Panc1 (cell line): ENCODE measurements at regions not wholly inside any gene's neighbourhood (a gene's known extent, or its start where the extent isn't known, plus 50 kb on each side); places are given as distances from the start of the nearest gene placed in this dataset.

Source experiments
- ATAC-seq: fragments of 200-7000 bp; cut with Tn5 transposase; 2 replicates; pipeline ENCODE4 v1.9.1; 2020; ENCODE audit warnings: mild to moderate bottlenecking, moderate library complexity
- BruUV-seq: library from RNA; stranded (reverse); fragments of 400-500 nt; replicated peaks from 2 replicates; lab custom pipeline; 2021; lab: Mats Ljungman, UMichigan
- CTCF ChIA-PET: fragments of 300-600 bp; sonication (Branson Sonifier 250); formaldehyde crosslinking; loops from one replicate; lab custom pipeline; 2022; ENCODE audit warnings: antibody characterized with exemption; lab: Charles Lee
- POLR2A ChIA-PET: fragments of 300-600 bp; sonication (Branson Sonifier 250); formaldehyde crosslinking; loops from one replicate; lab custom pipeline; 2022; ENCODE audit warnings: antibody characterized with exemption; lab: Charles Lee
- DNase-seq: peaks from one replicate; pipeline ENCODE4 v3.0.0-alpha.2; 2010; ENCODE audit warnings: low read depth, low spot score
- H3K27ac ChIP-seq: 2 replicates; pipeline ENCODE4 v1.5.1; 2011; ENCODE audit warnings: mild to moderate bottlenecking, low read length, inconsistent platforms
- H3K27me3 ChIP-seq: fragments of 200-500 bp; sonication (Bioruptor generic); 2 replicates; pipeline ENCODE4 v1.6.0; 2014; ENCODE audit warnings: low read length, inconsistent platforms; ENCODE audit not compliant: control insufficient read depth, insufficient read depth
- H3K36me3 ChIP-seq: fragments of 200-500 bp; sonication (Bioruptor generic); 2 replicates; pipeline ENCODE4 v1.5.1; 2014; ENCODE audit warnings: inconsistent platforms, mild to moderate bottlenecking, low read length, moderate library complexity; ENCODE audit not compliant: control insufficient read depth, insufficient read depth
- H3K4me1 ChIP-seq: 2 replicates; pipeline ENCODE4 v1.5.1; 2011; ENCODE audit warnings: inconsistent platforms, mild to moderate bottlenecking, low read length, moderate library complexity; ENCODE audit not compliant: control insufficient read depth, insufficient read depth
- H3K4me3 ChIP-seq, 2 experiments: 2 replicates each; pipeline ENCODE4 v1.5.1; 2011 to 2012; ENCODE audit warnings: low read depth in 2 of 2, low read length in 2 of 2, mild to moderate bottlenecking in 2 of 2, inconsistent platforms in 1 of 2, moderate library complexity in 1 of 2
- H3K9me3 ChIP-seq: fragments of 200-500 bp; sonication (Bioruptor generic); 2 replicates; pipeline ENCODE4 v1.5.1; 2014; ENCODE audit warnings: low read depth, mild to moderate bottlenecking, inconsistent platforms, low read length, moderate library complexity; ENCODE audit not compliant: control insufficient read depth, insufficient read depth
- CTCF ChIP-seq: fragments of 450-650 bp; IDR thresholded peaks from 2 replicates; pipeline ENCODE4 v1.5.1; 2017; ENCODE audit warnings: mild to moderate bottlenecking
- POLR2AphosphoS5 ChIP-seq: IDR thresholded peaks from 2 replicates; pipeline ENCODE4 v1.6.1; 2012; ENCODE audit warnings: mild to moderate bottlenecking, low read depth, low read length, moderate library complexity
- SIN3A ChIP-seq: IDR thresholded peaks from 2 replicates; pipeline ENCODE4 v1.6.1; 2012; ENCODE audit warnings: low read depth, mild to moderate bottlenecking, low read length, moderate library complexity, borderline replicate concordance; ENCODE audit not compliant: insufficient read depth
- TCF7L2 ChIP-seq: IDR thresholded peaks from 2 replicates; pipeline ENCODE4 v1.6.1; 2011; ENCODE audit warnings: mild to moderate bottlenecking, low read depth, low read length, inconsistent platforms
- in situ Hi-C: cut with HindIII; loops from 2 replicates; pipeline ENCODE4 v1.10.0; 2016; ENCODE audit warnings: low sequenced_read_pairs, low pct_unique_long_range_greater_than_20kb
- intact Hi-C: fragments of 100-400 bp; cut with micrococcal nuclease; formaldehyde crosslinking; loops from one replicate; pipeline ENCODE4 v1.10.0; 2022; ENCODE audit not compliant: unreplicated experiment
- TF ChIP-seq, protein P1 (sequence below), 2 experiments: IDR thresholded peaks; 2 replicates each; pipeline ENCODE4 v1.6.1; 2011 to 2012; ENCODE audit warnings: low read depth in 2 of 2, control low read depth in 1 of 2, low read length in 1 of 2, mild to moderate bottlenecking in 1 of 2, moderate library complexity in 1 of 2; ENCODE audit not compliant: insufficient read depth in 1 of 2

GRCh38 chr16:6207580-6207979 lies 1110.0 kb upstream of the EEF2KMT start:
- ChIA-PET POLR2A (no interaction called here), CTCF (no interaction called here)
- Histone ChIP-seq H3K9me3 (no peaks in the 10 kb centered on the region), H3K27ac (no peak overlapping the region), H3K27me3 (no peaks in the 10 kb centered on the region), H3K4me3 (no peak overlapping the region), H3K4me1 (no peaks in the 10 kb centered on the region), H3K36me3 (no peaks in the 10 kb centered on the region)
- intact Hi-C loops (no loop called here), in situ Hi-C loops (no loop called here)
- no peak for ATAC-seq
- no TSS peak for BruUV-seq
- DNase-seq, result no peak
- TF ChIP-seq CTCF (no peak), SIN3A (no peak), POLR2AphosphoS5 (no peak), TCF7L2 (no peak)
- TF ChIP-seq, protein P1, sequence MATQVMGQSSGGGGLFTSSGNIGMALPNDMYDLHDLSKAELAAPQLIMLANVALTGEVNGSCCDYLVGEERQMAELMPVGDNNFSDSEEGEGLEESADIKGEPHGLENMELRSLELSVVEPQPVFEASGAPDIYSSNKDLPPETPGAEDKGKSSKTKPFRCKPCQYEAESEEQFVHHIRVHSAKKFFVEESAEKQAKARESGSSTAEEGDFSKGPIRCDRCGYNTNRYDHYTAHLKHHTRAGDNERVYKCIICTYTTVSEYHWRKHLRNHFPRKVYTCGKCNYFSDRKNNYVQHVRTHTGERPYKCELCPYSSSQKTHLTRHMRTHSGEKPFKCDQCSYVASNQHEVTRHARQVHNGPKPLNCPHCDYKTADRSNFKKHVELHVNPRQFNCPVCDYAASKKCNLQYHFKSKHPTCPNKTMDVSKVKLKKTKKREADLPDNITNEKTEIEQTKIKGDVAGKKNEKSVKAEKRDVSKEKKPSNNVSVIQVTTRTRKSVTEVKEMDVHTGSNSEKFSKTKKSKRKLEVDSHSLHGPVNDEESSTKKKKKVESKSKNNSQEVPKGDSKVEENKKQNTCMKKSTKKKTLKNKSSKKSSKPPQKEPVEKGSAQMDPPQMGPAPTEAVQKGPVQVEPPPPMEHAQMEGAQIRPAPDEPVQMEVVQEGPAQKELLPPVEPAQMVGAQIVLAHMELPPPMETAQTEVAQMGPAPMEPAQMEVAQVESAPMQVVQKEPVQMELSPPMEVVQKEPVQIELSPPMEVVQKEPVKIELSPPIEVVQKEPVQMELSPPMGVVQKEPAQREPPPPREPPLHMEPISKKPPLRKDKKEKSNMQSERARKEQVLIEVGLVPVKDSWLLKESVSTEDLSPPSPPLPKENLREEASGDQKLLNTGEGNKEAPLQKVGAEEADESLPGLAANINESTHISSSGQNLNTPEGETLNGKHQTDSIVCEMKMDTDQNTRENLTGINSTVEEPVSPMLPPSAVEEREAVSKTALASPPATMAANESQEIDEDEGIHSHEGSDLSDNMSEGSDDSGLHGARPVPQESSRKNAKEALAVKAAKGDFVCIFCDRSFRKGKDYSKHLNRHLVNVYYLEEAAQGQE (IDR thresholded peaks at IDR 0.05; ENCODE audit: insufficient read depth in 1 of 2, low read depth in 2 of 2, low read length in 1 of 2), result no peak

DNA sequence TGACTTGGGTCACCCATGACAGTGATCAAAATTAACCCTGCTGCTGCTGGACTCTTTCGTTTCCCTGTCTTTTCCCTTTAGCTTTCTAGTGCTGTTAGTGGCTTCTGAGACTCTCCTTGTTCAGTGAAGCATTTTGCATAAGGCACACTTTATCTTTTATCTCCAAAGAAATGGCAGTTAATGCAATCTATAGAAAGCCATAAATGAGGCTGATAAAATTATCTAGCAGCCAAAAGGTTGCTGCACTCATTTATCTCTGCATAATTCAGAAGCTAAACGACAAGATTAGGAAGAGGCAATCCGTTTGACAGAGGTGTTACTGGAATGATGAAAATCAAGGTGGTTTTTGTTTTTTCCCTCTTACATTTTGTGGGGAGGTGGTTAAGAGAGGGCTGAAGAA lies 1109.5 kb upstream of the EEF2KMT start:
- CTCF ChIA-PET, result no interaction called here
- TF ChIP-seq, protein P1 (IDR thresholded peaks at IDR 0.05; ENCODE audit: insufficient read depth in 1 of 2, low read depth in 2 of 2, low read length in 1 of 2), result no peak
- TF ChIP-seq SIN3A (no peak), POLR2AphosphoS5 (no peak), CTCF (no peak), TCF7L2 (no peak)
- H3K27ac ChIP-seq, result no peak overlapping the region

More for the DNA sequence above, 1109.5 kb upstream of the EEF2KMT start:
- BruUV-seq, result no TSS peak
- Histone ChIP-seq H3K36me3 (no peaks in the 10 kb centered on the region), H3K4me1 (no peaks in the 10 kb centered on the region), H3K27me3 (no peaks in the 10 kb centered on the region), H3K4me3 (no peak overlapping the region), H3K9me3 (no peaks in the 10 kb centered on the region)
- ATAC-seq, result no peak
- in situ Hi-C loops (no loop called here), intact Hi-C loops (no loop called here)
- POLR2A ChIA-PET, result no interaction called here
- no peak for DNase-seq
